K562 (cell line): ENCODE measurements at regions not wholly inside any gene's neighbourhood (a gene's known extent, or its start where the extent isn't known, plus 50 kb on each side); places are given as distances from the start of the nearest gene placed in this dataset.

Experiments
- BCOR ChIP-seq: fragments of 450-650 bp; IDR thresholded peaks from 2 replicates; pipeline ENCODE4 v1.6.1; 2016
- DNMT1 ChIP-seq: fragments of 450-650 bp; IDR thresholded peaks from 2 replicates; pipeline ENCODE4 v1.6.1; 2016; ENCODE audit warnings: antibody characterized with exemption, mild to moderate bottlenecking
- ETS2 ChIP-seq: IDR thresholded peaks from 2 replicates; pipeline ENCODE4 v1.6.1; 2016; ENCODE audit warnings: borderline replicate concordance, missing genetic modification characterization, mild to moderate bottlenecking, moderate library complexity, missing compliant biosample characterization; ENCODE audit not compliant: poor library complexity, severe bottlenecking
- GATA2 ChIP-seq: sonication (generic); formaldehyde crosslinking; IDR thresholded peaks from 2 replicates; pipeline ENCODE4 v1.4.0; 2020; ENCODE audit warnings: mild to moderate bottlenecking, missing genetic modification reagents
- HMGN3 ChIP-seq: IDR thresholded peaks from 2 replicates; pipeline ENCODE4 v1.6.1; 2011; ENCODE audit warnings: borderline replicate concordance, low read depth, mild to moderate bottlenecking, mixed read lengths, low read length; ENCODE audit not compliant: insufficient read length; ENCODE audit errors: extremely low read depth
- PPARD ChIP-seq: fragments of 250-450 bp; sonication (Bioruptor Pico); IDR thresholded peaks from 2 replicates; pipeline ENCODE4 v1.8.0; 2022; ENCODE audit warnings: inconsistent platforms, mild to moderate bottlenecking, moderate library complexity
- RBFOX2 ChIP-seq: fragments of 200-400 bp; formaldehyde crosslinking; IDR thresholded peaks from 2 replicates; pipeline ENCODE4 v1.6.1; 2017; ENCODE audit warnings: low read depth, mild to moderate bottlenecking, low read length, moderate library complexity
- RBM22 ChIP-seq: fragments of 200-400 bp; formaldehyde crosslinking; IDR thresholded peaks from 2 replicates; pipeline ENCODE4 v1.6.1; 2018; ENCODE audit warnings: low read length, low read depth; ENCODE audit not compliant: poor library complexity, severe bottlenecking
- U2AF2 ChIP-seq: fragments of 200-400 bp; formaldehyde crosslinking; optimal IDR thresholded peaks from 2 replicates; pipeline ENCODE3; 2017; ENCODE audit warnings: low read depth, mild to moderate bottlenecking, low read length
- TF ChIP-seq, protein P1 (sequence below), 2 experiments: fragments of 450-650 bp; IDR thresholded peaks; 2 replicates each; pipeline ENCODE4 v1.6.1; 2016
- TF ChIP-seq, protein P2 (sequence below): fragments of 450-650 bp; IDR thresholded peaks from 2 replicates; pipeline ENCODE4 v1.6.1; 2016; ENCODE audit warnings: low read depth, mild to moderate bottlenecking, moderate library complexity
- TF ChIP-seq, protein P3 (sequence below): sonication (generic); formaldehyde crosslinking; IDR thresholded peaks from 2 replicates; pipeline ENCODE4 v1.8.1; 2023; ENCODE audit warnings: mild to moderate bottlenecking, missing genetic modification reagents
- TF ChIP-seq, protein P4 (sequence below): fragments of 450-650 bp; IDR thresholded peaks from 2 replicates; pipeline ENCODE4 v1.6.1; 2017; ENCODE audit warnings: antibody characterized with exemption, mild to moderate bottlenecking

DNA sequence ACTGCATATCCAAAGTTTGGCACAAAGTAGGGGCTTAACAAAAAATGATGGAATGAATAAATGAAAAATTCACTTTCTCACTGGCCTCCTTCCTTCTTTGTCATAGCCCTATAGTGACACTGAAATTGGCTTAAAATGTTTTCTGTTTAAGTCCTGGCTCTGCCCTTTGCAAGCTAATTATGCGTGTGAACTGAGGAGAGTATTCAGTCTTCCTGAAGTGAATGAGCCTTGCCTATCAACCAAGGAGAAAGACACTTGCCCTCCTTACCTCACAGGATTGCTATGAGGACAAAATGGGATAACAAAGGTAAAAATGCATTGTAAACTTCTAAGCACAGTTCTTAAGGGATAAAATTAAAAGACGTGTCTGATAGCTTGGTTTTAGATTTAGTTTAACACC lies 729.8 kb upstream of the ANO3 start (continued):
- TF ChIP-seq, protein P1, sequence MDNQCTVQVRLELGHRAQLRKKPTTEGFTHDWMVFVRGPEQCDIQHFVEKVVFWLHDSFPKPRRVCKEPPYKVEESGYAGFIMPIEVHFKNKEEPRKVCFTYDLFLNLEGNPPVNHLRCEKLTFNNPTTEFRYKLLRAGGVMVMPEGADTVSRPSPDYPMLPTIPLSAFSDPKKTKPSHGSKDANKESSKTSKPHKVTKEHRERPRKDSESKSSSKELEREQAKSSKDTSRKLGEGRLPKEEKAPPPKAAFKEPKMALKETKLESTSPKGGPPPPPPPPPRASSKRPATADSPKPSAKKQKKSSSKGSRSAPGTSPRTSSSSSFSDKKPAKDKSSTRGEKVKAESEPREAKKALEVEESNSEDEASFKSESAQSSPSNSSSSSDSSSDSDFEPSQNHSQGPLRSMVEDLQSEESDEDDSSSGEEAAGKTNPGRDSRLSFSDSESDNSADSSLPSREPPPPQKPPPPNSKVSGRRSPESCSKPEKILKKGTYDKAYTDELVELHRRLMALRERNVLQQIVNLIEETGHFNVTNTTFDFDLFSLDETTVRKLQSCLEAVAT (IDR thresholded peaks at IDR 0.05), result no peak
- TF ChIP-seq BCOR (no peak), PPARD (CRISPR knock-in tag) (no peak), DNMT1 (no peak), RBFOX2 (no peak), RBM22 (no peak), U2AF2 (no peak), ETS2 (tag) (no peak), GATA2 (CRISPR knock-in tag) (no peak), HMGN3 (no peak)
- TF ChIP-seq, protein P2, sequence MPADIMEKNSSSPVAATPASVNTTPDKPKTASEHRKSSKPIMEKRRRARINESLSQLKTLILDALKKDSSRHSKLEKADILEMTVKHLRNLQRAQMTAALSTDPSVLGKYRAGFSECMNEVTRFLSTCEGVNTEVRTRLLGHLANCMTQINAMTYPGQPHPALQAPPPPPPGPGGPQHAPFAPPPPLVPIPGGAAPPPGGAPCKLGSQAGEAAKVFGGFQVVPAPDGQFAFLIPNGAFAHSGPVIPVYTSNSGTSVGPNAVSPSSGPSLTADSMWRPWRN, result no peak
- TF ChIP-seq, protein P3, sequence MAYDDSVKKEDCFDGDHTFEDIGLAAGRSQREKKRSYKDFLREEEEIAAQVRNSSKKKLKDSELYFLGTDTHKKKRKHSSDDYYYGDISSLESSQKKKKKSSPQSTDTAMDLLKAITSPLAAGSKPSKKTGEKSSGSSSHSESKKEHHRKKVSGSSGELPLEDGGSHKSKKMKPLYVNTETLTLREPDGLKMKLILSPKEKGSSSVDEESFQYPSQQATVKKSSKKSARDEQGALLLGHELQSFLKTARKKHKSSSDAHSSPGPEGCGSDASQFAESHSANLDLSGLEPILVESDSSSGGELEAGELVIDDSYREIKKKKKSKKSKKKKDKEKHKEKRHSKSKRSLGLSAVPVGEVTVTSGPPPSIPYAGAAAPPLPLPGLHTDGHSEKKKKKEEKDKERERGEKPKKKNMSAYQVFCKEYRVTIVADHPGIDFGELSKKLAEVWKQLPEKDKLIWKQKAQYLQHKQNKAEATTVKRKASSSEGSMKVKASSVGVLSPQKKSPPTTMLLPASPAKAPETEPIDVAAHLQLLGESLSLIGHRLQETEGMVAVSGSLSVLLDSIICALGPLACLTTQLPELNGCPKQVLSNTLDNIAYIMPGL, result no peak
- TF ChIP-seq, protein P4, sequence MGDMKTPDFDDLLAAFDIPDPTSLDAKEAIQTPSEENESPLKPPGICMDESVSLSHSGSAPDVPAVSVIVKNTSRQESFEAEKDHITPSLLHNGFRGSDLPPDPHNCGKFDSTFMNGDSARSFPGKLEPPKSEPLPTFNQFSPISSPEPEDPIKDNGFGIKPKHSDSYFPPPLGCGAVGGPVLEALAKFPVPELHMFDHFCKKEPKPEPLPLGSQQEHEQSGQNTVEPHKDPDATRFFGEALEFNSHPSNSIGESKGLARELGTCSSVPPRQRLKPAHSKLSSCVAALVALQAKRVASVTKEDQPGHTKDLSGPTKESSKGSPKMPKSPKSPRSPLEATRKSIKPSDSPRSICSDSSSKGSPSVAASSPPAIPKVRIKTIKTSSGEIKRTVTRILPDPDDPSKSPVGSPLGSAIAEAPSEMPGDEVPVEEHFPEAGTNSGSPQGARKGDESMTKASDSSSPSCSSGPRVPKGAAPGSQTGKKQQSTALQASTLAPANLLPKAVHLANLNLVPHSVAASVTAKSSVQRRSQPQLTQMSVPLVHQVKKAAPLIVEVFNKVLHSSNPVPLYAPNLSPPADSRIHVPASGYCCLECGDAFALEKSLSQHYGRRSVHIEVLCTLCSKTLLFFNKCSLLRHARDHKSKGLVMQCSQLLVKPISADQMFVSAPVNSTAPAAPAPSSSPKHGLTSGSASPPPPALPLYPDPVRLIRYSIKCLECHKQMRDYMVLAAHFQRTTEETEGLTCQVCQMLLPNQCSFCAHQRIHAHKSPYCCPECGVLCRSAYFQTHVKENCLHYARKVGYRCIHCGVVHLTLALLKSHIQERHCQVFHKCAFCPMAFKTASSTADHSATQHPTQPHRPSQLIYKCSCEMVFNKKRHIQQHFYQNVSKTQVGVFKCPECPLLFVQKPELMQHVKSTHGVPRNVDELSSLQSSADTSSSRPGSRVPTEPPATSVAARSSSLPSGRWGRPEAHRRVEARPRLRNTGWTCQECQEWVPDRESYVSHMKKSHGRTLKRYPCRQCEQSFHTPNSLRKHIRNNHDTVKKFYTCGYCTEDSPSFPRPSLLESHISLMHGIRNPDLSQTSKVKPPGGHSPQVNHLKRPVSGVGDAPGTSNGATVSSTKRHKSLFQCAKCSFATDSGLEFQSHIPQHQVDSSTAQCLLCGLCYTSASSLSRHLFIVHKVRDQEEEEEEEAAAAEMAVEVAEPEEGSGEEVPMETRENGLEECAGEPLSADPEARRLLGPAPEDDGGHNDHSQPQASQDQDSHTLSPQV, result no peak
